ENCODE measurements at regions not wholly inside any gene's neighbourhood (a gene's known extent, or its start where the extent isn't known, plus 50 kb on each side); places are given as distances from the start of the nearest gene placed in this dataset.

GRCh38 chr5:125348936-125349831, 602.7 kb upstream of the ZNF608 start:
- DNase-seq, result no peak

- DNase-seq, result no peak
These were observed 611.2 kb upstream of the ZNF608 start for GRCh38 chr5:125357660-125358059.

GRCh38 chr5:125365747-125366146, 619.3 kb upstream of the ZNF608 start:
- DNase-seq, result no peak

GRCh38 chr5:125367702-125368101, 621.3 kb upstream of the ZNF608 start:
- DNase-seq, result no peak

- DNase-seq, result no peak
These were observed 624.2 kb upstream of the ZNF608 start for GRCh38 chr5:125370461-125371205.

GRCh38 chr5:125372694-125373631, 626.5 kb upstream of the ZNF608 start:
- no peak for DNase-seq

- DNase-seq, result no peak
These were observed 628.7 kb upstream of the ZNF608 start for GRCh38 chr5:125375143-125375542.

- DNase-seq, result no peak
These were observed 629.7 kb upstream of the ZNF608 start for GRCh38 chr5:125376059-125376641.

GRCh38 chr5:125377141-125377540, 630.7 kb upstream of the ZNF608 start:
- DNase-seq, result no peak

- no peak for DNase-seq
These were observed 634.9 kb upstream of the ZNF608 start for GRCh38 chr5:125381290-125381689.

GRCh38 chr5:125384071-125384470, 637.6 kb upstream of the ZNF608 start:
- no peak for DNase-seq

GRCh38 chr5:125390326-125390725, 643.9 kb upstream of the ZNF608 start:
- no peak for DNase-seq

GRCh38 chr5:125393221-125393815, 646.9 kb upstream of the ZNF608 start:
- no peak for DNase-seq

- DNase-seq, result no peak
These were observed 648.3 kb upstream of the ZNF608 start for GRCh38 chr5:125394661-125395280.

GRCh38 chr5:125396462-125396861, 650.0 kb upstream of the ZNF608 start:
- DNase-seq, result no peak

- no peak for DNase-seq
These were observed 652.0 kb upstream of the ZNF608 start for GRCh38 chr5:125398466-125398865.

- no peak for DNase-seq
These were observed 653.4 kb upstream of the ZNF608 start for GRCh38 chr5:125399885-125400284.

- DNase-seq, result no peak
These were observed 655.5 kb upstream of the ZNF608 start for GRCh38 chr5:125401724-125402622.

GRCh38 chr5:125402787-125403186, 656.3 kb upstream of the ZNF608 start:
- no peak for DNase-seq

GRCh38 chr5:125404056-125404455, 657.6 kb upstream of the ZNF608 start:
- DNase-seq, result no peak

Data from left hindlimb (tissue), 1 donor.